NCI-H1417 (cell line): ENCODE measurements at regions not wholly inside any gene's neighbourhood (a gene's known extent, or its start where the extent isn't known, plus 50 kb on each side); places are given as distances from the start of the nearest gene placed in this dataset.

Source experiments
- DNase-seq, 3 experiments: peaks; one replicate each; lab custom pipeline; 2025; lab: John Stamatoyannopoulos, UW

GRCh38 chr15:98196371-98196770 lies 235.9 kb downstream of the ARRDC4 start:
- peak in 1 of 3 experiments; percentile 54 for DNase-seq

GRCh38 chr15:98202256-98202655 lies 241.8 kb downstream of the ARRDC4 start:
- peak in 2 of 3 experiments; percentile 76 to 97 for DNase-seq

- no peak for DNase-seq
Observed at GRCh38 chr15:98203872-98204660, 243.6 kb downstream of the ARRDC4 start.

- no peak for DNase-seq
Observed at GRCh38 chr15:98207928-98208327, 247.4 kb downstream of the ARRDC4 start.

- DNase-seq = no peak
Observed at GRCh38 chr15:98213346-98213979, 253.0 kb downstream of the ARRDC4 start.

- DNase-seq = no peak
Observed at GRCh38 chr15:98216166-98216565, 255.7 kb downstream of the ARRDC4 start.

GRCh38 chr15:98217356-98217755 lies 256.9 kb downstream of the ARRDC4 start:
- no peak for DNase-seq

- DNase-seq = no peak
Observed at GRCh38 chr15:98221144-98221543, 260.6 kb downstream of the ARRDC4 start.

- no peak for DNase-seq
Observed at GRCh38 chr15:98221577-98221976, 261.1 kb downstream of the ARRDC4 start.

GRCh38 chr15:98226149-98226548 lies 265.6 kb downstream of the ARRDC4 start:
- DNase-seq = no peak

GRCh38 chr15:98226578-98226977 lies 266.1 kb downstream of the ARRDC4 start:
- DNase-seq = no peak

GRCh38 chr15:98228846-98229245 lies 268.3 kb downstream of the ARRDC4 start:
- peak in 2 of 3 experiments; percentile 26 to 70 for DNase-seq

- no peak for DNase-seq
Observed at GRCh38 chr15:98230975-98231374, 270.5 kb downstream of the ARRDC4 start.

GRCh38 chr15:98231696-98232440 lies 271.4 kb downstream of the ARRDC4 start:
- DNase-seq = no peak

GRCh38 chr15:98232761-98233160 lies 272.3 kb downstream of the ARRDC4 start:
- DNase-seq = no peak

- DNase-seq = peak in 1 of 3 experiments; percentile 13
Observed at GRCh38 chr15:98233873-98234272, 273.4 kb downstream of the ARRDC4 start.

- DNase-seq = no peak
Observed at GRCh38 chr15:98240303-98240702, 279.8 kb downstream of the ARRDC4 start.

GRCh38 chr15:98241032-98241554 lies 280.6 kb downstream of the ARRDC4 start:
- no peak for DNase-seq

GRCh38 chr15:98257290-98257689 lies 296.8 kb downstream of the ARRDC4 start:
- peak in 1 of 3 experiments; percentile 45 for DNase-seq

- DNase-seq = no peak
Observed at GRCh38 chr15:98263787-98264186, 303.3 kb downstream of the ARRDC4 start.

GRCh38 chr15:98266295-98266694 lies 305.8 kb downstream of the ARRDC4 start:
- DNase-seq = no peak

- no peak for DNase-seq
Observed at GRCh38 chr15:98268163-98268562, 307.7 kb downstream of the ARRDC4 start.
